CD4-positive, alpha-beta memory T cell (primary cell): ENCODE measurements at regions not wholly inside any gene's neighbourhood (a gene's known extent, or its start where the extent isn't known, plus 50 kb on each side); places are given as distances from the start of the nearest gene placed in this dataset.

Experiments
- CTCF ChIA-PET: fragments of 350-600 bp; sonication (Branson Sonifier 250); formaldehyde crosslinking; loops from one replicate; lab custom pipeline; 2021; ENCODE audit warnings: inconsistent platforms; ENCODE audit not compliant: partially characterized antibody; lab: Charles Lee
- POLR2A ChIA-PET: fragments of 350-600 bp; sonication (Branson Sonifier 250); formaldehyde crosslinking; loops from one replicate; lab custom pipeline; 2021; ENCODE audit not compliant: partially characterized antibody; lab: Charles Lee
- DNase-seq, 5 donors: peaks; one replicate each; pipeline versions ENCODE4 v3.0.0 to v3.0.0-alpha.2; 2020 to 2022; ENCODE audit warnings: mixed read lengths in 1 of 5
- H3K27ac ChIP-seq: one replicate; pipeline ENCODE4 v1.7.0; 2013; ENCODE audit warnings: low read depth, low read length
- H3K27me3 ChIP-seq: 2 replicates; pipeline ENCODE4 v1.7.0; 2013; ENCODE audit warnings: mild to moderate bottlenecking, low read length, moderate library complexity; ENCODE audit not compliant: insufficient read depth
- H3K36me3 ChIP-seq: 2 replicates; pipeline ENCODE4 v1.7.0; 2013; ENCODE audit warnings: mild to moderate bottlenecking, low read length, moderate library complexity; ENCODE audit not compliant: insufficient read depth
- H3K4me1 ChIP-seq: 2 replicates; pipeline ENCODE4 v1.7.0; 2013; ENCODE audit warnings: mild to moderate bottlenecking, low read length, moderate library complexity; ENCODE audit not compliant: insufficient read depth
- H3K4me3 ChIP-seq, 2 donors: one replicate each; pipeline ENCODE4 v1.7.0; 2013; ENCODE audit warnings: low read length in 2 of 2, mild to moderate bottlenecking in 1 of 2
- H3K9me3 ChIP-seq, 2 donors: one replicate each; pipeline ENCODE4 v1.7.0; 2013; ENCODE audit warnings: low read length in 2 of 2, control low read depth in 1 of 2; ENCODE audit not compliant: control insufficient read depth in 1 of 2
- H3K27ac Mint-ChIP-seq, 7 donors: one replicate each; pipeline ENCODE4 v1.8.0; 2020 to 2021; ENCODE audit warnings: mixed read lengths in 7 of 7, mild to moderate bottlenecking in 6 of 7, inconsistent platforms in 3 of 7, moderate library complexity in 3 of 7
- H3K27me3 Mint-ChIP-seq, 2 donors: one replicate each; pipeline ENCODE4 v1.8.0; 2020 to 2021; ENCODE audit warnings: mixed read lengths in 2 of 2
- H3K36me3 Mint-ChIP-seq, 2 donors: one replicate each; pipeline ENCODE4 v1.8.0; 2020 to 2021; ENCODE audit warnings: mixed read lengths in 2 of 2, inconsistent platforms in 1 of 2, mild to moderate bottlenecking in 1 of 2
- H3K4me1 Mint-ChIP-seq, 4 donors: one replicate each; pipeline ENCODE4 v1.8.0; 2020 to 2021; ENCODE audit warnings: mixed read lengths in 4 of 4, mild to moderate bottlenecking in 1 of 4
- H3K4me3 Mint-ChIP-seq, 8 donors: one replicate each; pipeline ENCODE4 v1.8.0; 2020 to 2021; ENCODE audit warnings: mixed read lengths in 8 of 8, mild to moderate bottlenecking in 7 of 8, moderate library complexity in 6 of 8, inconsistent platforms in 3 of 8
- H3K9me3 Mint-ChIP-seq, 8 donors: one replicate each; pipeline ENCODE4 v1.8.0; 2020 to 2021; ENCODE audit warnings: mixed read lengths in 8 of 8, mild to moderate bottlenecking in 5 of 8, inconsistent platforms in 3 of 8, moderate library complexity in 1 of 8
- intact Hi-C: fragments of 100-400 bp; cut with micrococcal nuclease; formaldehyde crosslinking; loops from one replicate; pipeline ENCODE4 v1.15.1; 2023

GRCh38 chr17:77444984-77445759, 304.4 kb downstream of the SEC14L1 start:
- peak overlapping the region; percentile 54 to 64 for H3K4me3 ChIP-seq
- Mint-ChIP-seq H3K36me3 (peaks cover 0 to 18% of the 10 kb centered on the region in 2 donors), H3K4me3 (peak overlapping the region; percentile 73 to 89 (median 86)), H3K27ac (peak overlapping the region; percentile 90 to 99 (median 99)), H3K27me3 (no peaks in the 10 kb centered on the region), H3K4me1 (peaks cover 65 to 99% (median 89%) of the 10 kb centered on the region in 4 donors), H3K9me3 (peaks cover 0 to 8% (median 0%) of the 10 kb centered on the region in 8 donors)
- no peaks in the 10 kb centered on the region for H3K27me3 ChIP-seq
- H3K9me3 ChIP-seq, result no peaks in the 10 kb centered on the region
- DNase-seq, result peak; percentile 92 to 95 (median 94)
- CTCF ChIA-PET, result interaction anchor here (0.6 to 3.2 kb wide), 17 partner anchors 8 to 115 kb away, joined by 3 to 22 read pairs (median 6); no protein-coding TSS in a partner anchor
- no peaks in the 10 kb centered on the region for H3K36me3 ChIP-seq
- H3K27ac ChIP-seq, result peak overlapping the region; percentile 90
- POLR2A ChIA-PET, result interaction anchor here (0.5 to 97.0 kb wide), 22 partner anchors 14 to 1334 kb away, joined by 3 to 6031 read pairs (median 7); partner anchors contain the start of genes TMC8 and TNRC6C
- intact Hi-C loops, result loop anchor here (1.0 to 5.0 kb wide), 3 partner anchors 8 to 73 kb away; no protein-coding TSS in a partner anchor
- H3K4me1 ChIP-seq, result peaks cover 100% of the 10 kb centered on the region

GRCh38 chr17:77445760-77446532, 305.2 kb downstream of the SEC14L1 start:
- Mint-ChIP-seq H3K4me1 (peaks cover 57 to 98% (median 85%) of the 10 kb centered on the region in 4 donors), H3K4me3 (peak overlapping the region; percentile 73 to 89 (median 86)), H3K9me3 (peaks cover 0 to 8% (median 0%) of the 10 kb centered on the region in 8 donors), H3K36me3 (peaks cover 0 to 19% of the 10 kb centered on the region in 2 donors), H3K27ac (peak overlapping the region; percentile 90 to 99 (median 99)), H3K27me3 (no peaks in the 10 kb centered on the region)
- Histone ChIP-seq H3K27ac (peak overlapping the region; percentile 90), H3K9me3 (no peaks in the 10 kb centered on the region), H3K27me3 (no peaks in the 10 kb centered on the region), H3K4me3 (peak overlapping the region; percentile 54 to 64), H3K36me3 (no peaks in the 10 kb centered on the region), H3K4me1 (peaks cover 97% of the 10 kb centered on the region)
- POLR2A ChIA-PET, result interaction anchor here (0.5 to 97.0 kb wide), 20 partner anchors 14 to 1333 kb away, joined by 3 to 6031 read pairs (median 10); partner anchors contain the start of gene TNRC6C
- peak in 4 of 5 donors; percentile 64 to 80 (median 71) for DNase-seq
- intact Hi-C loops, result loop anchor here (1.0 kb wide), 2 partner anchors 7 to 11 kb away; no protein-coding TSS in a partner anchor
- CTCF ChIA-PET, result interaction anchor here (1.0 to 2.1 kb wide), 10 partner anchors 11 to 69 kb away, joined by 3 to 18 read pairs (median 8); no protein-coding TSS in a partner anchor

- Histone ChIP-seq H3K4me1 (peaks cover 86% of the 10 kb centered on the region), H3K27me3 (no peaks in the 10 kb centered on the region), H3K27ac (peak overlapping the region; percentile 90), H3K4me3 (no peak overlapping the region), H3K36me3 (no peaks in the 10 kb centered on the region), H3K9me3 (no peaks in the 10 kb centered on the region)
- Mint-ChIP-seq H3K4me3 (peak overlapping the region; percentile 45 to 89 (median 82)), H3K4me1 (peaks cover 50 to 98% (median 74%) of the 10 kb centered on the region in 4 donors), H3K27ac (peak overlapping the region; percentile 90 to 99 (median 99)), H3K9me3 (peaks cover 0 to 8% (median 0%) of the 10 kb centered on the region in 8 donors), H3K36me3 (peaks cover 1 to 27% of the 10 kb centered on the region in 2 donors), H3K27me3 (no peaks in the 10 kb centered on the region)
- intact Hi-C loops, result no loop called here
- CTCF ChIA-PET, result interaction anchor here (2.9 kb wide), 1 partner anchor 17 kb away, joined by 13 read pairs; no protein-coding TSS in a partner anchor
- no peak for DNase-seq
- POLR2A ChIA-PET, result interaction anchor here (2.9 to 97.0 kb wide), 3 partner anchors 16 to 43 kb away, joined by 25 to 6031 read pairs (median 6031); no protein-coding TSS in a partner anchor
Observed at GRCh38 chr17:77446940-77447634, 306.3 kb downstream of the SEC14L1 start.

GRCh38 chr17:77449373-77449907, 308.7 kb downstream of the SEC14L1 start:
- Mint-ChIP-seq H3K4me3 (peak overlapping the region; percentile 90 to 100 (median 95)), H3K36me3 (peaks cover 12 to 48% of the 10 kb centered on the region in 2 donors), H3K27ac (peak overlapping the region; percentile 81 to 100 (median 98)), H3K27me3 (no peaks in the 10 kb centered on the region), H3K9me3 (peaks cover 0 to 11% (median 0%) of the 10 kb centered on the region in 8 donors), H3K4me1 (peaks cover 38 to 94% (median 59%) of the 10 kb centered on the region in 4 donors)
- Histone ChIP-seq H3K4me1 (peaks cover 70% of the 10 kb centered on the region), H3K27me3 (no peaks in the 10 kb centered on the region), H3K9me3 (no peaks in the 10 kb centered on the region), H3K4me3 (peak overlapping the region; percentile 94 to 96), H3K36me3 (peaks cover 5% of the 10 kb centered on the region), H3K27ac (peak overlapping the region; percentile 73)
- CTCF ChIA-PET, result interaction anchor here (1.1 to 2.9 kb wide), 5 partner anchors 8 to 118 kb away, joined by 3 to 13 read pairs (median 10); no protein-coding TSS in a partner anchor
- intact Hi-C loops, result no loop called here
- POLR2A ChIA-PET, result interaction anchor here (0.8 to 97.0 kb wide), 6 partner anchors 18 to 680 kb away, joined by 3 to 6031 read pairs (median 128); no protein-coding TSS in a partner anchor
- no peak for DNase-seq

DNA sequence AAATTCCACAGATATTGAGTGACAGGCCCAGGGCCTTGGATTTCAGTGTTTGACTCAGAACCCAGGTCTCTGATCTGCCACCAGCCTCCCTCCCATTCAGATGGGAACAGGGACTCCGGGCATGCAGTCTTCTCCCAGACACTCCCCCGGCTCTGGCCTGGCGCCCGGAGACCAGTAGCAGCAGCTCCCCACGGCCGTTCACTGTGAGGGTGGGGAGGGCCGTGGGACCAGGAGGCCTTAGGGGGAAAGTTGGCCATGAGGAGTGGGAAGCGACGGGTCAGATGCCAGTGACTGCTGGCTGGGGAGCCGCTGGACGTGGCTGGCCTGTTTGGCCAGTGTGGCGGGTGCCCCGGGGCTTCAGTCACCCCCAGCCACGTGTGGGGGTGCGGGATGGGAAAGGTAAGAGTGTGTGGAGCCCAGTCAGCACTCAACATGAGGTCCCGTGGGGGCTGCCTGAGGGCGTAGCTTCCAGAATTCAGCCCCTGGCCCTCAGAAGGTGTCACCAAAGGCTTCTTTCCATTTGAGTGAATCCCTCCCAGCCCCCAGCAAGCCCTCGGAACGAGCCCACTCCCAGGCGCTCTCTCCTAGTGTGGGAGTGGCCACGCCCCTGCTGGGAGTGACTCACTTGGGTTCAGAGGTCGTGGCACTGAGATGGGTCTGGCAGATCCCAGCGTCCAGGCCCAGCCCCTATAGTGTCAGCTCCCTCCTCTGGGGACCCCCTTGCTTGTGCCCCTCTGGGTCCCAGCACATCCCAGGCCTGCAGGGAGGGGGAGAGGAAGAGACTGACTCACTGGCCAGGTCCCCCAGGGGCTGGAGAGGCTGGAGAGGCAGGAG, 309.4 kb downstream of the SEC14L1 start:
- H3K4me1 ChIP-seq, result peaks cover 65% of the 10 kb centered on the region
- peak overlapping the region; percentile 73 for H3K27ac ChIP-seq
- ChIA-PET CTCF (interaction anchor here (1.1 to 3.4 kb wide), 10 partner anchors 9 to 119 kb away, joined by 3 to 32 read pairs (median 8); no protein-coding TSS in a partner anchor), POLR2A (interaction anchor here (0.8 to 97.0 kb wide), 12 partner anchors 19 to 680 kb away, joined by 3 to 6031 read pairs (median 8); partner anchors contain the start of genes TMC8 and TNRC6C)
- H3K4me3 ChIP-seq, result peak overlapping the region; percentile 94 to 96
- H3K36me3 ChIP-seq, result peaks cover 6% of the 10 kb centered on the region
- Mint-ChIP-seq H3K36me3 (peaks cover 16 to 50% of the 10 kb centered on the region in 2 donors), H3K4me3 (peak overlapping the region; percentile 90 to 100 (median 95)), H3K27ac (peak overlapping the region; percentile 81 to 100 (median 98)), H3K4me1 (peaks cover 31 to 92% (median 52%) of the 10 kb centered on the region in 4 donors), H3K27me3 (no peaks in the 10 kb centered on the region), H3K9me3 (peaks cover 0 to 9% (median 0%) of the 10 kb centered on the region in 8 donors)
- no peaks in the 10 kb centered on the region for H3K9me3 ChIP-seq
- intact Hi-C loops, result loop anchor here (5.0 kb wide), 1 partner anchor 677 kb away; the partner anchor contains the start of gene TMC6
- H3K27me3 ChIP-seq, result no peaks in the 10 kb centered on the region
- no peak for DNase-seq
